ENCODE measurements at regions not wholly inside any gene's neighbourhood (a gene's known extent, or its start where the extent isn't known, plus 50 kb on each side); places are given as distances from the start of the nearest gene placed in this dataset.
"Not testable (repeated sequence)": the region's sequence is repeated elsewhere in the genome, so short reads cannot be mapped to it uniquely, and the experiment has no call there.

DNA sequence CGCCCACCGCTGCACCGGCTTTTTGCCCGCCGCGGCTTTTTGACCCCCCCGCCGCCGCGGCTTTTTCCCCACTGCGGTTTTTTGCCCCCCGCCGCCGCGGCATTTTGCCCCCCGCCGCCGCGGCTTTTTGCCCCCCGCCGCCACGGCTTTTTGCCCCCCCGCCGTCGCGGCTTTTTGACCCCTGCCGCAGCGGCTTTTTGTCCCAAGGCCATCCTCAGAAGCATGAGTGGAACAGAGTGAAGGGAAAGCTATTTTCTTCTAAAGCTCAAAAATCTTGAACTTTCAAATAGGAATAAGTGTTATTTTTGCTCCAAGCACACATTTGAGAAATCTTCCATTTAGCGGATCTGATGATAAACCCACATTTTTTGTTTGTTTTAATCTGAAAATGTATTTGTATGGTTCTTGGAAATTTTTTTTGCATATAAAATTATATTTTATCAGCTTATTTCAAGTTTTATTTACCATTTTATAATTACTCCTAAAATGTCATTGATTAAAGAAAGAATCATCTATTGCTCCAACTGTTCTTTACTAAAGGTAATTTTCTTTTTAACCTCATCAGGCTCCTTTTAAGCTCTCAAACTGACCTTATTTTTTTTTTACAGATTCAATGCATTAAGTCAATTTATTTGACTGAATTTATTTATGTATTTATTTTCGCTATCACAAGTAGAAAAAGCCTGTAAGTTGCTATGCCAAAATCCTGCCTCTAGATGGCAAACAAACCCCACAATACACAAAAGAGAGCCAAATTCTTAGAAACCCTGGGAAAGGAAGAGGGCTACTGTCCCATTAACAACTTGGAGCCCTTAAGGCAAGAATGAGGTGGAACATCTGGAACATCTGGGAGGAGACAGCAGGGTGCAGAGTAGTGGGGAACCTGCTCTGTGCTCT is 460.3 kb downstream of the ZNF33B start:
- not testable (repeated sequence) for H3K4me3 ChIP-seq (ENCODE audit: low read depth, low read length)
- peak; percentile 63 for DNase-seq (ENCODE audit: low read depth)
- TF ChIP-seq, protein P1, sequence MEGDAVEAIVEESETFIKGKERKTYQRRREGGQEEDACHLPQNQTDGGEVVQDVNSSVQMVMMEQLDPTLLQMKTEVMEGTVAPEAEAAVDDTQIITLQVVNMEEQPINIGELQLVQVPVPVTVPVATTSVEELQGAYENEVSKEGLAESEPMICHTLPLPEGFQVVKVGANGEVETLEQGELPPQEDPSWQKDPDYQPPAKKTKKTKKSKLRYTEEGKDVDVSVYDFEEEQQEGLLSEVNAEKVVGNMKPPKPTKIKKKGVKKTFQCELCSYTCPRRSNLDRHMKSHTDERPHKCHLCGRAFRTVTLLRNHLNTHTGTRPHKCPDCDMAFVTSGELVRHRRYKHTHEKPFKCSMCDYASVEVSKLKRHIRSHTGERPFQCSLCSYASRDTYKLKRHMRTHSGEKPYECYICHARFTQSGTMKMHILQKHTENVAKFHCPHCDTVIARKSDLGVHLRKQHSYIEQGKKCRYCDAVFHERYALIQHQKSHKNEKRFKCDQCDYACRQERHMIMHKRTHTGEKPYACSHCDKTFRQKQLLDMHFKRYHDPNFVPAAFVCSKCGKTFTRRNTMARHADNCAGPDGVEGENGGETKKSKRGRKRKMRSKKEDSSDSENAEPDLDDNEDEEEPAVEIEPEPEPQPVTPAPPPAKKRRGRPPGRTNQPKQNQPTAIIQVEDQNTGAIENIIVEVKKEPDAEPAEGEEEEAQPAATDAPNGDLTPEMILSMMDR (IDR thresholded peaks at IDR 0.05; ENCODE audit: insufficient read depth, low read length) = peak; percentile 48

DNA sequence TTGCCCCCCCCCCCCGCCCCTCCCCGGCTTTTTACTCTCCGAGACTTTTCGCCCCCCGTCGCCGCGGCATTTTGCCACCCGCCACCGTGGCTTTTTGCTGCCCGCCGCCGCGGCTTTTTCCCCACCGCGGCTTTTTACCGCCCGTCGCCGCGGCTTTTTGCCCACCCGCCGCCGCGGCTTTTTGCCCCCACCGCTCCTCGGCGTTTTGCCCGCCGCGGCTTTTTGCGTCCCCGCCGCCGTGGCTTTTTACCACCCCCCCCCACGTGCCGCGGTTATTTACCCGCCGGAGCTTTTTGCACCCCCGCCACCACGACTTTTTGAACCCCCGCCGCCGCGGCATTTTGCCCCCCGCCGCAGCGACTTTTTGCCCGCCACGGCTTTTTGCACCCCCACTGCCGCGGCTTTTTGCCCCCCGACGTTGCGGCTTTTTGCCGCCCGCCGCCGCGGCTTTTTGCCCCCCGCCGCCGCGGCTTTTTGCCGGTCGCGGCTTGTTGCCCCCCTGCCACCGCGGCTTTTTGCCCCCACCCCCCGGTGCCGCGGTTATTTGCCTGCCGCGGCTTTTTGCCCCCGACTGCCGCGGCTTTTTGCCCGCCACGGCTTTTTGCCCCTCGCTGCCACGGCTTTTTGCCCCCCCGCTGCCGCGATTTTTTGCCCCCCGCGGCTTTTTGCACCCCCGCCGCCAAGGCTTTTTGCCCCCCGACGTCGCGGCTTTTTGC is 461.1 kb downstream of the ZNF33B start:
- DNase-seq (ENCODE audit: low read depth) = no peak
- TF ChIP-seq, protein P1 (IDR thresholded peaks at IDR 0.05; ENCODE audit: insufficient read depth, low read length) = no peak
- H3K4me3 ChIP-seq (ENCODE audit: low read depth, low read length) = no peak overlapping the region

DNA sequence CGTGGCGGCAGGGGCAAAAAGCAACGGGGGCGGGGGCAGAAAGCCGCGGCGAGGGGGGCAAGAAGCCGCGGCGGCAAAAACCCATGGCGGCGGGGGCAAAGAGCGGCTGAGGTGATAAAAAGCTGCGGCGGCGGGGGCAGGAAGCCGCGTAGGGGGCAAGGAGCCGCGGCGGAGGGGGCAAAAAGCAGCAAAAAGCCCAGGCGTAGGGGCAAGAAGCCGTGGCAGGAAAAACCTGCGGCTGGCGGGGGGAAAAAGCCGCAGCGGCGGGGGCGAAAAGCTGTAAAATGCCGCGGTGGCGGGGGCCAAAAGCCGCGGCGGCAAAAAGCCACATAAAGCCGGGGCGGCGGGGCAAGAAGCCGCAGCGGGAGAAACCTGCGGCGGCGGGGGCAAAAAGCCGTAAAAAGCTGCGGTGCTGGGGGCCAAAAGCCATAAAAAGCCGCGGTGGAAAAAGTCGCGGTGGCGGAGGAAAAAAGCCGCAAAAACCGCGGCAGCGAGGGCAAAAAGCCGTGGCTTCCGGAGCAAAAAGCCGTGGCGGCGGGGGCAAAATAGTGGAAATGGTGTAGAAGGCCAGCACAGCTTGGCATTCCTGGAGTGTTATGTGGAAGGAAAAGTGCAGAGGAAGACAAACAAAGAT is 487.8 kb downstream of the ZNF33B start:
- TF ChIP-seq, protein P1 (IDR thresholded peaks at IDR 0.05; ENCODE audit: insufficient read depth, low read length) = no peak
- DNase-seq (ENCODE audit: low read depth) = no peak
- no peak overlapping the region for H3K4me3 ChIP-seq (ENCODE audit: low read depth, low read length)

DNA sequence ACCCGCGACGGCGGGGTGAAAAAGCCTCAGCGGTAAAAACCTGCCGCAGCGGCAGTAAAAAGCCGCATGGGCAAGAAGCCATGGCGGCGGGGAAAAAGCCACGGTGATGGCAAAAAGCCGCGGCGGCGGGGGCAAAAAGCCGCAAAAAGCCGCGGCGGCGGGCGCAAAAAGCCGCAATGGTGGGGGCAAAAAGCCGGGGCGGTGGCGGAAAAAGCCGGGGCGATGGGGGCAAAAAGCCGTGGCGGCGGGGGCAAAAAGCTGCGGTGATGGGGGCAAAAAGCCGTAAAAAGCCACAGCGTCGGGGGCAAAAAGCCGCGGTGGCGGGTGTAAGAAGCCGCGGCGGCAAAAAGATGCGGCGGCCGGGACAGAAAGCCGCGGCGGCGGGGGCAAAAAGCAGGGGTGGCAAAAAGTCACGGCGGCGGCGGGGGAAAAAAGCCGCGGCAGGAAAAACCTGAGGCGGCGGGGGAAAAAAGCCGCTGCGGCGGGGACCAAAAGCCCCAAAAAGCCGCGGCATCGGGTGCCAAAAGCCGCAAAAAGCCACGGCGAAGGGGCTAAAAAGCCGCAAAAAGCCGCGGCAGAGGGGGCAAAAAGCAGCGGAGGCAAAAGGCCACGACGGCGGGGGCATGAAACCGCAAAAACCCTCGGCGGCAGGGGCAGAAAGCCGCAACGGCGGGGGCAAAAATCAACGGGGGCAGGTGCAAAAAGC is 488.5 kb downstream of the ZNF33B start:
- no peak overlapping the region for H3K4me3 ChIP-seq (ENCODE audit: low read depth, low read length)
- DNase-seq (ENCODE audit: low read depth) = no peak
- TF ChIP-seq, protein P1 (IDR thresholded peaks at IDR 0.05; ENCODE audit: insufficient read depth, low read length) = no peak

DNA sequence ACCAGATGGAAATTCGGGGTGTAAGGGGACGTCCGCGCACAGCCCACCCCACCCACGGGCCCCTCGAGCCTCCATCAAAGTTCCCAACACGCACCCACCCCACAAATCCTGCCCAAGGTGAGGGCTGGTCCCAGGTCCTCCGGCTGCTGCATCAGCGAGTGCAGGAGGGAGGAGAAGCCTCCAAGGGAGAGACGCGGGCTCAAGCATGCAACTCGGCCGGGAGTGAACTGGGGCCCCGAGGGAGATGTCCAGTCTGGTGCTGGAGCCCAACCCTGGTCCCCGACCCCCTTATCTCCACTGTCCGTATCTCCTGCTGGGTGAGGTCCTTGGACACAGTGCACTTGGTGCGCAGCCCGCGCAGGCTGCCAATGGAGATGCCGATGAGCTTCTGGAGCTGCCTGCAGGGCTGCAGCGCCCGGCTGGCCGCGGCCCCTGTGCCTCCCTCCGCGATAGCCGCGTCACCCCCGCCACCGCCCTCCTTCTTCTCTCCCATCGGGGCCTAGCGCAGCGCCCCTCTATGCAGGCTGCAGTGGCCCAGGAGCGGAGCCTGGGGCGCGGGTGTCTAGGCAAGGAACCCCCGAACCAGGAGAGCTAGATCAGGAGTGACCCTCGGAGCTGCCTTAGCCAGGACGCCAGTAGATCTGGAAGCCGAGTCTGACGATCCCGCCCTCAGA is 489.2 kb downstream of the ZNF33B start:
- no peak for DNase-seq (ENCODE audit: low read depth)
- H3K4me3 ChIP-seq (ENCODE audit: low read depth, low read length) = no peak overlapping the region
- TF ChIP-seq, protein P1 (IDR thresholded peaks at IDR 0.05; ENCODE audit: insufficient read depth, low read length) = no peak

DNA sequence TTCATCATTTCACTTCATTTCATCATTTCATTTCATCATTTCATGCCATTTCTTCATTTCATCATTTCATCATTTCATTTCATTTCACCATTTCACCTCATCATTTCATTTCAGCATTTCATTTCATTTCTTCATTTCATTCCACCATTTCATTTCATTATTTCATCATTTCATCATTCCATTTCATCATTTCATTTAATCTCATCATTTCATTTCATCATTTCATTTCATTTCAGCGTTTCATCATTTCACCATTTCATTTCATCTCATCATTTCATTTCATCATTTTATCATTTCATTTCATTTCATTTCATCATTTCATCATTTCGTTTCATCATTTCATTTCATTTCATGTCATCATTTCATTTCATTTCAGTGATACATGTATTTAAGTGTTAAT is 492.2 kb downstream of the ZNF33B start:
- not testable (repeated sequence) for DNase-seq (ENCODE audit: low read depth); H3K4me3 ChIP-seq (ENCODE audit: low read depth, low read length)

DNA sequence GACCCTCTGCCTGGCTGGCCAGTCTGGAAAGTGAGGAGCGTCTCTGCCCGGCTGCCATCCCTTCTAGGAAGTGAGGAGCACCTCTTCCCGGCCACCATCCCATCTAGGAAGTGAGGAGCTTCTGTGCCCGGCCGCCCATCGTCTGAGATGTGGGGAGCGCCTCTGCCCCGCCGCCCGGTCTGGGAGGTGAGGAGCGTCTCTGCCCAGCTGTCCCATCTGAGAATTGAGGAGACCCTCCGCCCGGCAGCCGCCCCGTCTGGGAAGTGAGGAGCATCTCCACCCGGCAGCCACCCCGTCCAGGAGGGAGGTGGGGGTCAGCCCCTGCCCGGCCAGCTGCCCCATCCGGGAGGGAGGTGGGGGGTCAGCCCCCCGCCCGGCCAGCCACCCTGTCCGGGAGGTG is 500.3 kb downstream of the ZNF33B start:
- H3K4me3 ChIP-seq (ENCODE audit: low read depth, low read length); DNase-seq (ENCODE audit: low read depth): not testable (repeated sequence)

Measured in fibroblast of the aortic adventitia (primary cell).